Cardiac fibroblast (primary cell): ENCODE measurements at regions not wholly inside any gene's neighbourhood (a gene's known extent, or its start where the extent isn't known, plus 50 kb on each side); places are given as distances from the start of the nearest gene placed in this dataset.

ENCODE experiments used
- DNase-seq, 2 donors: peaks; one replicate each; pipeline versions ENCODE4 v3.0.0 to v3.0.0-alpha.2; 2010; ENCODE audit warnings: low read depth in 2 of 2
- H3K4me3 ChIP-seq, 2 donors: replicated peaks in 1 of 2; 1 replicate in 1 of 2; 2 replicates in 1 of 2; pipeline ENCODE4 v1.5.1; 2011; ENCODE audit warnings: low read depth in 2 of 2, low read length in 2 of 2, mild to moderate bottlenecking in 2 of 2, moderate library complexity in 1 of 2
- TF ChIP-seq, protein P1 (sequence below): IDR thresholded peaks from one replicate; pipeline ENCODE4 v1.5.1; 2011; ENCODE audit warnings: low read depth, mild to moderate bottlenecking, low read length, inconsistent platforms

DNA sequence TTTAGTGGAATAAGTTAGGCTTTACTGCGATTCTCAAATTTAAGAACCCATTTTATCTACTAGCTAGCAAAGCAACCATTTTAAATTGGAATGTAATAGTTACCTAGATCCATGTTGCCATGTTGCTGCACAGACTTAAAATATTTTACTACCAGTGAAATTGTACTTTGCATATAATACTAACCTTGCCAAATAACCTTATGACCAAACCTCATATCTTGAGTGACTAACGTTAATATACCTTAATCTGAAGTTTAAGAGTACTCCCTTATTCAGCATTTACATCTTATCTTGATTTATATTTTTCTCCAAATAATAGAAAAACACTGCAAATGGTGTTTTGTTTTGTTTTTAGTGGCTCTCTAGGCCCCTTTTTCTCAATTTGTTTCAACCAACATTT is 50.3 kb upstream of the NAB1 start:
- no peak for DNase-seq
- H3K4me3 ChIP-seq = no peak overlapping the region
- TF ChIP-seq, protein P1, sequence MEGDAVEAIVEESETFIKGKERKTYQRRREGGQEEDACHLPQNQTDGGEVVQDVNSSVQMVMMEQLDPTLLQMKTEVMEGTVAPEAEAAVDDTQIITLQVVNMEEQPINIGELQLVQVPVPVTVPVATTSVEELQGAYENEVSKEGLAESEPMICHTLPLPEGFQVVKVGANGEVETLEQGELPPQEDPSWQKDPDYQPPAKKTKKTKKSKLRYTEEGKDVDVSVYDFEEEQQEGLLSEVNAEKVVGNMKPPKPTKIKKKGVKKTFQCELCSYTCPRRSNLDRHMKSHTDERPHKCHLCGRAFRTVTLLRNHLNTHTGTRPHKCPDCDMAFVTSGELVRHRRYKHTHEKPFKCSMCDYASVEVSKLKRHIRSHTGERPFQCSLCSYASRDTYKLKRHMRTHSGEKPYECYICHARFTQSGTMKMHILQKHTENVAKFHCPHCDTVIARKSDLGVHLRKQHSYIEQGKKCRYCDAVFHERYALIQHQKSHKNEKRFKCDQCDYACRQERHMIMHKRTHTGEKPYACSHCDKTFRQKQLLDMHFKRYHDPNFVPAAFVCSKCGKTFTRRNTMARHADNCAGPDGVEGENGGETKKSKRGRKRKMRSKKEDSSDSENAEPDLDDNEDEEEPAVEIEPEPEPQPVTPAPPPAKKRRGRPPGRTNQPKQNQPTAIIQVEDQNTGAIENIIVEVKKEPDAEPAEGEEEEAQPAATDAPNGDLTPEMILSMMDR = no peak

DNA sequence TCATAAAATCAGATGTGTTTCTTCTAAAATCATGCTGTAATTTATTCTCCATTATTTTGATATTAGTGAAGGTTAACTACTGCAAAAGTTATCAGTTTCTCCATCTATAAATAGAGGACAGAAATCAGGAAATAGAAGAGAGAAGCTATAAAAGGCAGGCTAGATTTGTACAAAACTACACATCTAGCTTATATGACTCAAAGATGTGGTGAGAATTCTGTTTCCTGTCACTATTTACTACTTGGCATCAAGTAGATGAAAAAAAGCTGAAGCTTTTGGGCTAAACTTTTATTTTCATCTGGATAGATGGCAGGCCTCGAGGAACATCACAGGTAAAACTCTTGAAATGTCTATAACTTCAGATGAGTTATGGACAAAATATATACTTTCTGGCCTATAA is 49.8 kb upstream of the NAB1 start:
- TF ChIP-seq, protein P1 = no peak
- peak in 1 of 2 donors; percentile 51 for DNase-seq

More for the DNA sequence above, 49.8 kb upstream of the NAB1 start:
- H3K4me3 ChIP-seq = no peak overlapping the region
